ENCODE measurements at regions not wholly inside any gene's neighbourhood (a gene's known extent, or its start where the extent isn't known, plus 50 kb on each side); places are given as distances from the start of the nearest gene placed in this dataset.

DNA sequence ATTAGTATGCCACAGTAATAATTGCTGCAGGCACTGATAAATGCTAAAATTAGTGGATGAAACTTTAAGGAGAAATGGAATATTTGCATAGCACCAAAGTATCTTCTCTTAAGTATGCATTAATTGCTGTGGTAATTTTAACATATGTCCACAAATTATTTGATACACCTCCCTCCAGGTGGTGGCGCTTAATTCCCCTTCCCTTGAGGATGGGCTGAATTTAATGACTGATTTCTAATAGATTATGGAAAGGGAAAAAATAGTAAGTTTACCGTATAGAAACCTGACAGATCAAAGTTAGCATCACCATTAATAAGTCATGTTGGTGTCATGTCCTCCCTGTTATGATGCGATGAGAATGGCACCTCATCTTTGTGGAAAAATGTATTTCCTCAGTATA is 519.2 kb downstream of the TFEC start:
- H3K4me3 ChIP-seq (ENCODE audit: low read length), result no peak overlapping the region
- no peak for DNase-seq (ENCODE audit: low read depth, low spot score)

- no peak for DNase-seq (ENCODE audit: low read depth, low spot score)
These were observed 525.4 kb downstream of the TFEC start for GRCh38 chr7:115505136-115505535.

DNA sequence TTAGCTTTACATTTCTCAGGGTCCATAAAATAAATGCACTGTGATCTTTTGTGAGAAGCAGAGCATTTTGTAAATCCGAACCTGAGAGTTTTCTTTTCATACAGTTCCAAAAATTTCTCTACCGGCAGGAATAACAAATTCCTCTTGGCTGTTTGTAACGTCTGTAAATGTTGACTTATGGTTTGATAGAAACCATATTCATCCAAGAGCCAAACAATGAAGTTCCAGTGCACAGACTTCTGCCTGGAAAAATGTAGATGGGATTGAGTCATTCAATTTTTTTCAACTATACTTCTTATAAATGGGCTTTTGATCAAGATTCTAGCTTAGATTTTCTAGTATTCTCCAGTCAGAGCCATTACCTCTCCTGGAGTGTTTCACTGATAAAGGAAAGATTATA is 530.6 kb downstream of the TFEC start:
- no peak for DNase-seq (ENCODE audit: low read depth, low spot score)
- no peak overlapping the region for H3K4me3 ChIP-seq (ENCODE audit: low read length)

More at GRCh38 chr7:115505136-115505535, 525.4 kb downstream of the TFEC start:
- no peak overlapping the region for H3K4me3 ChIP-seq (ENCODE audit: low read length)

DNA sequence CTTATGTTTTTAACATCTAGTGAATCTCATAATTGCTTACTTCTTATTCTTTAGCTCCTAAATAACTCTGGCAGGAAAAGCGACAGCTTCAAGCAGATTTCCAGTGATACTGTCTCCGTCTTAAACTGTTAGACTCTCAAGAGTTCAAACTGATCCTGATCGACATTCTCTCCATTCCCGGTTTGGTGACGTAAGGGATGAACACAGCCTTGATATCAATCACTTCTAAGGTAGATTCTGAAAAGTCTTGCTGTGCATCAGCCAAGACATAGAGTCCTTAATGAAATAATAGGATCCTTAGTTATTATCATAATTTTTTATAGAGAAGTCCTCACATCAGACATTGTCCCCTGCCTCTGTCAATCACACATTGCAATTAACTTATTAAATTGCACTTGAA is 534.6 kb downstream of the TFEC start:
- no peak for DNase-seq (ENCODE audit: low read depth, low spot score)
- H3K4me3 ChIP-seq (ENCODE audit: low read length), result no peak overlapping the region

- no peak overlapping the region for H3K4me3 ChIP-seq (ENCODE audit: low read length)
- no peak for DNase-seq (ENCODE audit: low read depth, low spot score)
These were observed 535.9 kb downstream of the TFEC start for GRCh38 chr7:115494529-115495147.

DNA sequence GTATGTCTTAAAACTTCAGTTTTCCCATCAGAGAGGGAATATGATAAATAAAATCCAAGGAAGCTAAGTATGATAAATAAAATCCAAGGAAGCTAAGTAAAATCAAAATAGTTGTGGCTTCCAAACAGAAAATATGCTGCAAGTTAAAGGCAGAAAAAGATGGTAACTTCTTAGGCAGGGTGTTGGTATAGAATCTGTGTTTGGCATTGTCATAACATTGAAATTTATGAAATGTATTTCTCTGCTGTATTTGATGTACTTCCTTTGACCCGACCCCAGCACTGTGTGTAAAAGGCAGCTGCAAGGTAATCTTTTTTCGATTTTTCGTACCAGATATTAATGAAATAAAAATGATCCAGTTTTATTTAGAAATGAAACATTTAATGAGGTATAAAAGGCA is 537.2 kb downstream of the TFEC start:
- no peak for DNase-seq (ENCODE audit: low read depth, low spot score)
- no peak overlapping the region for H3K4me3 ChIP-seq (ENCODE audit: low read length)

- no peak for DNase-seq (ENCODE audit: low read depth, low spot score)
These were observed 538.7 kb downstream of the TFEC start for GRCh38 chr7:115491744-115492380.

GRCh38 chr7:115479448-115479847 is 551.1 kb downstream of the TFEC start:
- no peak for DNase-seq (ENCODE audit: low read depth, low spot score)
- H3K4me3 ChIP-seq (ENCODE audit: low read length), result no peak overlapping the region

More at GRCh38 chr7:115491744-115492380, 538.7 kb downstream of the TFEC start:
- H3K4me3 ChIP-seq (ENCODE audit: low read length), result no peak overlapping the region

- H3K4me3 ChIP-seq (ENCODE audit: low read length), result no peak overlapping the region
- DNase-seq (ENCODE audit: low read depth, low spot score), result no peak
These were observed 552.1 kb downstream of the TFEC start for GRCh38 chr7:115478426-115478825.

- H3K4me3 ChIP-seq (ENCODE audit: low read length), result no peak overlapping the region
- no peak for DNase-seq (ENCODE audit: low read depth, low spot score)
These were observed 553.3 kb downstream of the TFEC start for GRCh38 chr7:115477193-115477651.

GRCh38 chr7:115476671-115477181 is 553.8 kb downstream of the TFEC start:
- DNase-seq (ENCODE audit: low read depth, low spot score), result no peak
- H3K4me3 ChIP-seq (ENCODE audit: low read length), result no peak overlapping the region

DNA sequence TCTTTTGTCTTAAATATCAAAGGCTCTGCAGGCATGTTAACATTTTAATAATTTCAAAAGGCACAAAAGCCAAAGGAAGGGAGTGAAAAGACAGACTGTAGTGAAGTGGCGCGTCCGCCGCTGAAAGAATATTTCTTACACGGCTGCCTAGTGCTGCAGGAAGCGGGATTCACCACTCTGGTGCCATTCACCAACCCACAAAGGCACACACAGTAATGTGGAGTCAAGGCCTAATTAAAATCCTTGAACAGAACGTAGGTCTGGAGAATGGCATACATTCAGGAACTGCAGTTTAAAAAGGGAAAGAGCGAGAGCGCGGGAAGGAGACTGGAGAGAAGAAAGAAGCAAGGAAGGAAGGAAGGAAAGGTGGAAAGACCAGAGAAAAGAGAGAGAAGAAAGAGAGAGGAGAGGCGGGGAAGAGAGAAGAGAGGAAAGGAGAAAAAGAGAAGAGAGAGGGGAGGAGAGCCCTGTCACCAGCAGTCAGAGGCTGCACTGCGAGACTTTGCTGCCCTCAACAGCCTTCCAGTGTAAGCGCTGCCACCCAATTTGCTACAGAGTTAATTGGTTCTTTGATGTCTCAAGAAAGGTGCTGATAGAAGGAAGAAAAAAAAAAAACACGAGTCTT is 554.0 kb downstream of the MDFIC start:
- no peak overlapping the region for H3K4me3 ChIP-seq (ENCODE audit: low read length)
- no peak for DNase-seq (ENCODE audit: low read depth, low spot score)

GRCh38 chr7:115475206-115475605 is 553.3 kb downstream of the MDFIC start:
- no peak overlapping the region for H3K4me3 ChIP-seq (ENCODE audit: low read length)
- no peak for DNase-seq (ENCODE audit: low read depth, low spot score)

- DNase-seq (ENCODE audit: low read depth, low spot score), result no peak
- H3K4me3 ChIP-seq (ENCODE audit: low read length), result no peak overlapping the region
These were observed 552.2 kb downstream of the MDFIC start for GRCh38 chr7:115474137-115474536.

- no peak overlapping the region for H3K4me3 ChIP-seq (ENCODE audit: low read length)
- DNase-seq (ENCODE audit: low read depth, low spot score), result no peak
These were observed 550.0 kb downstream of the MDFIC start for GRCh38 chr7:115471891-115472290.

- no peak overlapping the region for H3K4me3 ChIP-seq (ENCODE audit: low read length)
- no peak for DNase-seq (ENCODE audit: low read depth, low spot score)
These were observed 540.6 kb downstream of the MDFIC start for GRCh38 chr7:115462301-115463015.

- no peak for DNase-seq (ENCODE audit: low read depth, low spot score)
- H3K4me3 ChIP-seq (ENCODE audit: low read length), result no peak overlapping the region
These were observed 527.8 kb downstream of the MDFIC start for GRCh38 chr7:115449689-115450088.

DNA sequence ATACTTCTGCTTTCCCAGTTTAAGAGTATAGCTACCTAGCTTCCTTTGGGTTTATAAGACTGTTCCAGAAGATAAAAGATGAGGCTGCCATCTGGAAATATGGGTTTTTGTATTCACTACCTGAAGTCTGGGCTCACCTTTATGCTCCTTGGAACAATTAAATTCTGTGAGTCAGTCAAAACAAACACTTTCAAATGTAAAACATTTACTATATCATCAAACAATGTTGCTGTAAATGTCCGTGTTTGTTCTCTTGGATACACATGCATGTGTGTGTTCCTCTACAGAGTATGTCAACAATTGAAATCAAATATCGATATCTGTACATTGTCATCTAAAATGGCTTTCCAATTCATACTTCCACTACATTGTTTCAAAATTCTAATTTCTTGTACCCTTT is 525.6 kb downstream of the MDFIC start:
- DNase-seq (ENCODE audit: low read depth, low spot score), result no peak
- H3K4me3 ChIP-seq (ENCODE audit: low read length), result no peak overlapping the region

DNA sequence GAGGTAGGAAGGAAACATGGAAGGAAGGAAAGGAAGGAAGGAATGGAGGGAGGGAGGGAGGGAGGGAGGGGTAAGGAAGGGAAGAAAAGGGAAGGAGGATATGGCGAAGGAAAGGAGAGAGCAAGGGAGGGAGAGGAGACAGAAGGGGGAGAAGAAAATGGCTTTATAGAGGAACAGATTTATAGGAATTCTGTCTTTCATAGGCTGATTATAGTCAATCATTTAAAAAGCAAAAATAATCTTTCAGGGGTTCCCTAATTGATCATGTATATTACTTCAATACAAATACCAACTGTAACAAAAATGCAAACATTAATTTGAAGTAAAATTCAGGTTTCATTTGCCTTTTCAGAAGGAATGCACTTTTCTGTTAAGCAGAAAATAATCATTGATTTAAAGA is 519.1 kb downstream of the MDFIC start:
- DNase-seq (ENCODE audit: low read depth, low spot score), result no peak
- H3K4me3 ChIP-seq (ENCODE audit: low read length), result no peak overlapping the region

- no peak for DNase-seq (ENCODE audit: low read depth, low spot score)
- no peak overlapping the region for H3K4me3 ChIP-seq (ENCODE audit: low read length)
These were observed 513.3 kb downstream of the MDFIC start for GRCh38 chr7:115435178-115435577.

Measured in Jurkat, Clone E6-1 (cell line).